ENCODE measurements at regions not wholly inside any gene's neighbourhood (a gene's known extent, or its start where the extent isn't known, plus 50 kb on each side); places are given as distances from the start of the nearest gene placed in this dataset.

DNA sequence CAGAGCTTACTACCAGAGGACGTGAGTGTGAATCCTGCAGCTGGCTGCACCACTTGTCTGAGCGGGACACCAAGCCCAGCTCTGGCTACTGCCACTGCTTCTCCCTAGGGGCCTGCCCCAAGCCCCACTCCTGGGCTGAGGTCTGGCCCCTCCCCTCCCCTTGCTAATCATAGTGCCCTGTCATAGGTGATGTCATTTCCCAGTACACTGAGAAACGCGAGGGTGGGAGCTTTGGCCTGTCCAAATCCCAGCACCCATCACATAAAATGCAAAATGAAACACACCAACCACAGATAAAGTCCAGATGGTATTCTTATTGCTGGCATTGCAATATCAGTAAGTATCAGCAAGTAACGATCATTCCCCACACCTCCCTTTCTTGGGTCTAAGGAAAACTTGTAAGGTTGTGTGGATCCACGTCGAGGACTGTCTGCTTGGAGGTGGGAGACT, 77.7 kb downstream of the TOMM20 start (continued):
- TF ChIP-seq ZNF510 (tag by site-specific recombination; IDR thresholded peaks at IDR 0.05; ENCODE audit: insufficient replicate concordance) (no peak), ZFP69B (tag by site-specific recombination; IDR thresholded peaks at IDR 0.05) (no peak), BCL11A (tag by site-specific recombination; IDR thresholded peaks at IDR 0.05; ENCODE audit: low read depth) (no peak), ZNF398 (tag by site-specific recombination; IDR thresholded peaks at IDR 0.05) (peak; percentile 14; the same call in 1 of the 2 replicates), ZFHX2 (tag by site-specific recombination; conservative IDR thresholded peaks at IDR 0.05) (peak; percentile 57; the same call in 1 of the 2 replicates), ZBTB21 (tag by site-specific recombination; IDR thresholded peaks at IDR 0.05) (peak; percentile 97), ZNF10 (tag by site-specific recombination; IDR thresholded peaks at IDR 0.05) (peak; percentile 58; the same call in 1 of the 2 replicates), ZIC2 (tag by site-specific recombination; IDR thresholded peaks at IDR 0.05) (peak; percentile 20; the same call in 1 of the 2 replicates), ZNF692 (tag by site-specific recombination; IDR thresholded peaks at IDR 0.05) (peak; percentile 26; the same call in 1 of the 2 replicates), AEBP2 (tag by site-specific recombination; IDR thresholded peaks at IDR 0.05; ENCODE audit: borderline replicate concordance) (no peak), ZNF19 (tag by site-specific recombination; IDR thresholded peaks at IDR 0.05; ENCODE audit: low read depth) (0 out of 2 replicates have a peak, but pooled peaks have one; percentile 13), SP2 (tag by site-specific recombination; IDR thresholded peaks at IDR 0.05) (peak; percentile 22; the same call in 1 of the 2 replicates), GLIS2 (tag by site-specific recombination; IDR thresholded peaks at IDR 0.05) (peak; percentile 38; the same call in 1 of the 2 replicates), ZNF18 (tag by site-specific recombination; IDR thresholded peaks at IDR 0.05) (no peak), ZNF670 (tag by site-specific recombination; IDR thresholded peaks at IDR 0.05; ENCODE audit: low read depth) (no peak), ZFP41 (tag by site-specific recombination; IDR thresholded peaks at IDR 0.05; ENCODE audit: borderline replicate concordance) (no peak), ZNF629 (tag by site-specific recombination; IDR thresholded peaks at IDR 0.05) (peak; percentile 98)
- TF ChIP-seq, protein P1, sequence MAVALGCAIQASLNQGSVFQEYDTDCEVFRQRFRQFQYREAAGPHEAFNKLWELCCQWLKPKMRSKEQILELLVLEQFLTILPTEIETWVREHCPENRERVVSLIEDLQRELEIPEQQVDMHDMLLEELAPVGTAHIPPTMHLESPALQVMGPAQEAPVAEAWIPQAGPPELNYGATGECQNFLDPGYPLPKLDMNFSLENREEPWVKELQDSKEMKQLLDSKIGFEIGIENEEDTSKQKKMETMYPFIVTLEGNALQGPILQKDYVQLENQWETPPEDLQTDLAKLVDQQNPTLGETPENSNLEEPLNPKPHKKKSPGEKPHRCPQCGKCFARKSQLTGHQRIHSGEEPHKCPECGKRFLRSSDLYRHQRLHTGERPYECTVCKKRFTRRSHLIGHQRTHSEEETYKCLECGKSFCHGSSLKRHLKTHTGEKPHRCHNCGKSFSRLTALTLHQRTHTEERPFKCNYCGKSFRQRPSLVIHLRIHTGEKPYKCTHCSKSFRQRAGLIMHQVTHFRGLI (tag by site-specific recombination; IDR thresholded peaks at IDR 0.05): 0 out of 2 replicates have a peak, but pooled peaks have one; percentile 11

Data from HEK293 (cell line).